Liver (tissue), 7 donors: ENCODE measurements at regions not wholly inside any gene's neighbourhood (a gene's known extent, or its start where the extent isn't known, plus 50 kb on each side); places are given as distances from the start of the nearest gene placed in this dataset.

ENCODE experiments used
- DNase-seq: peaks from one replicate; pipeline ENCODE4 v3.0.0-alpha.2; 2017; ENCODE audit warnings: low spot score
- H3K27ac ChIP-seq, 2 donors: one replicate each; pipeline ENCODE4 v1.7.0; 2013; ENCODE audit warnings: inconsistent platforms in 2 of 2, low read length in 2 of 2, control low read depth in 1 of 2, low read depth in 1 of 2, mild to moderate bottlenecking in 1 of 2
- H3K27me3 ChIP-seq, 4 donors: one replicate each; pipeline versions ENCODE4 v1.6.1 to v1.7.0; 2013; ENCODE audit warnings: low read length in 3 of 4, inconsistent platforms in 1 of 4, mild to moderate bottlenecking in 1 of 4, moderate library complexity in 1 of 4; ENCODE audit not compliant: control insufficient read depth in 4 of 4, insufficient read depth in 4 of 4
- H3K36me3 ChIP-seq, 4 donors: one replicate each; pipeline versions ENCODE4 v1.6.1 to v1.7.0; 2013; ENCODE audit warnings: low read length in 3 of 4, mild to moderate bottlenecking in 3 of 4, low read depth in 1 of 4, moderate library complexity in 1 of 4; ENCODE audit not compliant: control insufficient read depth in 4 of 4, insufficient read depth in 3 of 4
- H3K4me1 ChIP-seq, 4 donors: one replicate each; pipeline versions ENCODE4 v1.6.1 to v1.7.0; 2013; ENCODE audit warnings: low read length in 3 of 4, mild to moderate bottlenecking in 3 of 4, moderate library complexity in 1 of 4; ENCODE audit not compliant: control insufficient read depth in 4 of 4, insufficient read depth in 4 of 4
- H3K4me3 ChIP-seq, 3 donors: one replicate each; pipeline versions ENCODE4 v1.6.1 to v1.7.0; 2013; ENCODE audit warnings: low read length in 3 of 3, control low read depth in 1 of 3, low read depth in 1 of 3, mild to moderate bottlenecking in 1 of 3
- H3K9ac ChIP-seq, 2 donors: one replicate each; pipeline ENCODE4 v1.7.0; 2013; ENCODE audit warnings: low read length in 2 of 2, mild to moderate bottlenecking in 2 of 2, moderate library complexity in 2 of 2, control low read depth in 1 of 2, low read depth in 1 of 2
- H3K9me3 ChIP-seq, 4 donors: one replicate each; pipeline versions ENCODE4 v1.6.1 to v1.7.0; 2013; ENCODE audit warnings: low read length in 3 of 4; ENCODE audit not compliant: control insufficient read depth in 4 of 4
- FOXA1 ChIP-seq: IDR thresholded peaks from 2 replicates; pipeline ENCODE4 v1.6.1; 2016; ENCODE audit warnings: antibody characterized with exemption
- FOXA2 ChIP-seq: IDR thresholded peaks from 2 replicates; pipeline ENCODE4 v1.6.1; 2016; ENCODE audit warnings: antibody characterized with exemption
- GABPA ChIP-seq, 2 donors: IDR thresholded peaks in 1 of 2; conservative IDR thresholded peaks in 1 of 2; 2 replicates each; pipeline ENCODE4 v1.6.1; 2016; ENCODE audit warnings: antibody characterized with exemption in 2 of 2, mild to moderate bottlenecking in 1 of 2, moderate library complexity in 1 of 2
- HNF4A ChIP-seq, 2 donors: conservative IDR thresholded peaks; 2 replicates each; pipeline ENCODE4 v1.6.1; 2016; ENCODE audit warnings: antibody characterized with exemption in 2 of 2, mild to moderate bottlenecking in 2 of 2
- HNF4G ChIP-seq: IDR thresholded peaks from 2 replicates; pipeline ENCODE4 v1.6.1; 2016; ENCODE audit warnings: antibody characterized with exemption
- JUND ChIP-seq, 2 donors: IDR thresholded peaks; 2 replicates each; pipeline ENCODE4 v1.6.1; 2016; ENCODE audit warnings: antibody characterized with exemption in 2 of 2
- NR2F2 ChIP-seq: IDR thresholded peaks from 2 replicates; pipeline ENCODE4 v1.6.1; 2016; ENCODE audit warnings: antibody characterized with exemption
- RAD21 ChIP-seq, 2 donors: IDR thresholded peaks; 2 replicates each; pipeline ENCODE4 v1.6.1; 2016; ENCODE audit warnings: antibody characterized with exemption in 2 of 2, mild to moderate bottlenecking in 2 of 2
- RXRA ChIP-seq, 2 donors: IDR thresholded peaks; 2 replicates each; pipeline ENCODE4 v1.6.1; 2017 to 2018; ENCODE audit warnings: antibody characterized with exemption in 2 of 2, mild to moderate bottlenecking in 1 of 2
- SP1 ChIP-seq: IDR thresholded peaks from 2 replicates; pipeline ENCODE4 v1.6.1; 2018; ENCODE audit warnings: antibody characterized with exemption, mild to moderate bottlenecking
- TAF1 ChIP-seq: conservative IDR thresholded peaks from 2 replicates; pipeline ENCODE4 v1.6.1; 2016; ENCODE audit warnings: antibody characterized with exemption, mild to moderate bottlenecking
- TF ChIP-seq, protein P1 (sequence below): IDR thresholded peaks from 2 replicates; pipeline ENCODE4 v1.6.1; 2016; ENCODE audit warnings: antibody characterized with exemption, mild to moderate bottlenecking
- TF ChIP-seq, protein P2 (sequence below): IDR thresholded peaks from 2 replicates; pipeline ENCODE4 v1.6.1; 2016; ENCODE audit warnings: antibody characterized with exemption
- TF ChIP-seq, protein P3 (sequence below): IDR thresholded peaks from 2 replicates; pipeline ENCODE4 v1.6.1; 2016; ENCODE audit warnings: antibody characterized with exemption
- TF ChIP-seq, protein P4 (sequence below): fragments of 150-350 bp; IDR thresholded peaks from 2 replicates; pipeline ENCODE4 v1.5.1; 2017; ENCODE audit warnings: improper control_type of control experiment, low read depth, low read length; ENCODE audit not compliant: missing input control
- donor health status: healthy.
- donor health status: healthy.
- donor health status: healthy.
- donor health status: healthy.

DNA sequence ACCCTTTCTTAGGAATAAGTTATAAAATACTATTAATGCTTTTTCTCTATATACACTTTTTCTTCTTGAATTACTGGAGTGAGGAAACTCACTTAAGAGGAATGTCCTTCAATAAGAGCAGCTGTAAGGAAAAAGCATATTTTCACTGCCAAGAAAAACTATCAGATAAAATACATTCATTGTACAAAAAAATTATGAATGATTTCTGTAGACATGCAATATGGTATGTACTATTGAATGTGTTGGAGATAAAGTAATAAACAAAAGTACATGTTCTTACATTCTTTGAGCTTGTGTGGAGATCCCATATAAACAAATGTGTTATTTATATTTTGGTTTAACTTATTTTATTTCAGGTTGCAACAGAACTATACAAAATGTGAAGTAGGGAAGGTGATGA, 241.0 kb upstream of the ZNF717 start:
- Histone ChIP-seq H3K9ac (no peak overlapping the region), H3K27me3 (no peaks in the 10 kb centered on the region), H3K4me1 (no peaks in the 10 kb centered on the region), H3K27ac (no peak overlapping the region), H3K4me3 (no peak overlapping the region), H3K36me3 (no peaks in the 10 kb centered on the region), H3K9me3 (no peaks in the 10 kb centered on the region)
- no peak for TF ChIP-seq HNF4A (conservative IDR thresholded peaks at IDR 0.05)
- TF ChIP-seq NR2F2: no peak
- TF ChIP-seq HNF4G: no peak
- TF ChIP-seq TAF1: no peak
- TF ChIP-seq JUND (IDR thresholded peaks at IDR 0.05): no peak
- no peak for TF ChIP-seq FOXA2
- TF ChIP-seq SP1: no peak
- TF ChIP-seq, protein P1, sequence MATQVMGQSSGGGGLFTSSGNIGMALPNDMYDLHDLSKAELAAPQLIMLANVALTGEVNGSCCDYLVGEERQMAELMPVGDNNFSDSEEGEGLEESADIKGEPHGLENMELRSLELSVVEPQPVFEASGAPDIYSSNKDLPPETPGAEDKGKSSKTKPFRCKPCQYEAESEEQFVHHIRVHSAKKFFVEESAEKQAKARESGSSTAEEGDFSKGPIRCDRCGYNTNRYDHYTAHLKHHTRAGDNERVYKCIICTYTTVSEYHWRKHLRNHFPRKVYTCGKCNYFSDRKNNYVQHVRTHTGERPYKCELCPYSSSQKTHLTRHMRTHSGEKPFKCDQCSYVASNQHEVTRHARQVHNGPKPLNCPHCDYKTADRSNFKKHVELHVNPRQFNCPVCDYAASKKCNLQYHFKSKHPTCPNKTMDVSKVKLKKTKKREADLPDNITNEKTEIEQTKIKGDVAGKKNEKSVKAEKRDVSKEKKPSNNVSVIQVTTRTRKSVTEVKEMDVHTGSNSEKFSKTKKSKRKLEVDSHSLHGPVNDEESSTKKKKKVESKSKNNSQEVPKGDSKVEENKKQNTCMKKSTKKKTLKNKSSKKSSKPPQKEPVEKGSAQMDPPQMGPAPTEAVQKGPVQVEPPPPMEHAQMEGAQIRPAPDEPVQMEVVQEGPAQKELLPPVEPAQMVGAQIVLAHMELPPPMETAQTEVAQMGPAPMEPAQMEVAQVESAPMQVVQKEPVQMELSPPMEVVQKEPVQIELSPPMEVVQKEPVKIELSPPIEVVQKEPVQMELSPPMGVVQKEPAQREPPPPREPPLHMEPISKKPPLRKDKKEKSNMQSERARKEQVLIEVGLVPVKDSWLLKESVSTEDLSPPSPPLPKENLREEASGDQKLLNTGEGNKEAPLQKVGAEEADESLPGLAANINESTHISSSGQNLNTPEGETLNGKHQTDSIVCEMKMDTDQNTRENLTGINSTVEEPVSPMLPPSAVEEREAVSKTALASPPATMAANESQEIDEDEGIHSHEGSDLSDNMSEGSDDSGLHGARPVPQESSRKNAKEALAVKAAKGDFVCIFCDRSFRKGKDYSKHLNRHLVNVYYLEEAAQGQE: no peak
- no peak for TF ChIP-seq GABPA (IDR thresholded peaks at IDR 0.05 in 1 of 2, conservative IDR thresholded peaks at IDR 0.05 in 1 of 2)
- TF ChIP-seq, protein P2, sequence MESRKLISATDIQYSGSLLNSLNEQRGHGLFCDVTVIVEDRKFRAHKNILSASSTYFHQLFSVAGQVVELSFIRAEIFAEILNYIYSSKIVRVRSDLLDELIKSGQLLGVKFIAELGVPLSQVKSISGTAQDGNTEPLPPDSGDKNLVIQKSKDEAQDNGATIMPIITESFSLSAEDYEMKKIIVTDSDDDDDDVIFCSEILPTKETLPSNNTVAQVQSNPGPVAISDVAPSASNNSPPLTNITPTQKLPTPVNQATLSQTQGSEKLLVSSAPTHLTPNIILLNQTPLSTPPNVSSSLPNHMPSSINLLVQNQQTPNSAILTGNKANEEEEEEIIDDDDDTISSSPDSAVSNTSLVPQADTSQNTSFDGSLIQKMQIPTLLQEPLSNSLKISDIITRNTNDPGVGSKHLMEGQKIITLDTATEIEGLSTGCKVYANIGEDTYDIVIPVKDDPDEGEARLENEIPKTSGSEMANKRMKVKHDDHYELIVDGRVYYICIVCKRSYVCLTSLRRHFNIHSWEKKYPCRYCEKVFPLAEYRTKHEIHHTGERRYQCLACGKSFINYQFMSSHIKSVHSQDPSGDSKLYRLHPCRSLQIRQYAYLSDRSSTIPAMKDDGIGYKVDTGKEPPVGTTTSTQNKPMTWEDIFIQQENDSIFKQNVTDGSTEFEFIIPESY: no peak
- DNase-seq: no peak

DNA sequence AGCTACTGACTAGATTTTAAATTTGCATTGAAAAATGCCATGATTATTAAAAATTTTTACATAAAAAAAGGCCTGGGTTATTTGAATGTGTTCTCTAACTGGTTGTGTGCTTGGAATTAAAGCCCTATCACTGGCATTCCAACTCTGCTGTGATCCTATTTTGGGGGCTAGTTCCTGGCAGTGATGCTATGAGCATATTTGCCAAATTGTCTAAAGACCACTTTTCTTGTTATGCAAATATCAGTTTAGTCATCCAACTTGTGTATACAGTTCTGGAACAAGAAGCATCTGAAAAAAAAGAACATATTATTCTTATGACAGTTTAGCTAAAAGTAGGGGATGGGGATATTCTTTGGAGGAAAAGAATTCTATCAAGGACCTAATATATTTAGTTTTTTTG, 243.4 kb upstream of the ZNF717 start:
- H3K4me1 ChIP-seq: no peaks in the 10 kb centered on the region
- H3K27ac ChIP-seq: no peak overlapping the region
- no peak for DNase-seq
- no peaks in the 10 kb centered on the region for H3K27me3 ChIP-seq
- no peaks in the 10 kb centered on the region for H3K9me3 ChIP-seq
- H3K4me3 ChIP-seq: no peak overlapping the region
- no peak overlapping the region for H3K9ac ChIP-seq
- H3K36me3 ChIP-seq: no peaks in the 10 kb centered on the region
- no peak for TF ChIP-seq FOXA1
- no peak for TF ChIP-seq NR2F2
- no peak for TF ChIP-seq TAF1
- TF ChIP-seq, protein P1: no peak
- no peak for TF ChIP-seq RAD21 (IDR thresholded peaks at IDR 0.05)
- no peak for TF ChIP-seq RXRA (IDR thresholded peaks at IDR 0.05)
- no peak for TF ChIP-seq FOXA2
- TF ChIP-seq, protein P3, sequence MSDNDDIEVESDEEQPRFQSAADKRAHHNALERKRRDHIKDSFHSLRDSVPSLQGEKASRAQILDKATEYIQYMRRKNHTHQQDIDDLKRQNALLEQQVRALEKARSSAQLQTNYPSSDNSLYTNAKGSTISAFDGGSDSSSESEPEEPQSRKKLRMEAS: no peak
- TF ChIP-seq, protein P4, sequence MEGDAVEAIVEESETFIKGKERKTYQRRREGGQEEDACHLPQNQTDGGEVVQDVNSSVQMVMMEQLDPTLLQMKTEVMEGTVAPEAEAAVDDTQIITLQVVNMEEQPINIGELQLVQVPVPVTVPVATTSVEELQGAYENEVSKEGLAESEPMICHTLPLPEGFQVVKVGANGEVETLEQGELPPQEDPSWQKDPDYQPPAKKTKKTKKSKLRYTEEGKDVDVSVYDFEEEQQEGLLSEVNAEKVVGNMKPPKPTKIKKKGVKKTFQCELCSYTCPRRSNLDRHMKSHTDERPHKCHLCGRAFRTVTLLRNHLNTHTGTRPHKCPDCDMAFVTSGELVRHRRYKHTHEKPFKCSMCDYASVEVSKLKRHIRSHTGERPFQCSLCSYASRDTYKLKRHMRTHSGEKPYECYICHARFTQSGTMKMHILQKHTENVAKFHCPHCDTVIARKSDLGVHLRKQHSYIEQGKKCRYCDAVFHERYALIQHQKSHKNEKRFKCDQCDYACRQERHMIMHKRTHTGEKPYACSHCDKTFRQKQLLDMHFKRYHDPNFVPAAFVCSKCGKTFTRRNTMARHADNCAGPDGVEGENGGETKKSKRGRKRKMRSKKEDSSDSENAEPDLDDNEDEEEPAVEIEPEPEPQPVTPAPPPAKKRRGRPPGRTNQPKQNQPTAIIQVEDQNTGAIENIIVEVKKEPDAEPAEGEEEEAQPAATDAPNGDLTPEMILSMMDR: no peak
